ENCODE measurements at regions not wholly inside any gene's neighbourhood (a gene's known extent, or its start where the extent isn't known, plus 50 kb on each side); places are given as distances from the start of the nearest gene placed in this dataset.

GRCh38 chr13:69264362-69265334, 843.0 kb upstream of the ATXN8OS start:
- TF ChIP-seq CTCF (IDR thresholded peaks at IDR 0.05) (no peak), EP300 (IDR thresholded peaks at IDR 0.05; ENCODE audit: low read depth) (no peak), POLR2A (IDR thresholded peaks at IDR 0.05) (no peak)

Data from transverse colon (tissue), 3 donors.